Fibroblast of skin of back (primary cell): ENCODE measurements at regions not wholly inside any gene's neighbourhood (a gene's known extent, or its start where the extent isn't known, plus 50 kb on each side); places are given as distances from the start of the nearest gene placed in this dataset.
"Not testable (repeated sequence)": the region's sequence is repeated elsewhere in the genome, so short reads cannot be mapped to it uniquely, and the experiment has no call there.

Experiments
- DNase-seq: peaks from one replicate; pipeline ENCODE4 v3.0.0-alpha.2; 2013

- DNase-seq, result no peak
Measured at GRCh38 chr2:159880729-159881128, 82.7 kb upstream of the CD302 start.

- DNase-seq, result peak; percentile 64
Measured at GRCh38 chr2:159879051-159879604, 81.1 kb upstream of the CD302 start.

GRCh38 chr2:159875083-159875482 lies 77.1 kb upstream of the CD302 start:
- no peak for DNase-seq

- no peak for DNase-seq
Measured at GRCh38 chr2:159873258-159873657, 75.2 kb upstream of the CD302 start.

- no peak for DNase-seq
Measured at GRCh38 chr2:159872353-159872752, 74.3 kb upstream of the CD302 start.

- DNase-seq, result not testable (repeated sequence)
Measured at GRCh38 chr2:159868598-159869159, 70.7 kb upstream of the CD302 start.

- DNase-seq, result no peak
Measured at GRCh38 chr2:159867567-159868361, 69.8 kb upstream of the CD302 start.

- no peak for DNase-seq
Measured at GRCh38 chr2:159863526-159864160, 65.6 kb upstream of the CD302 start.

- no peak for DNase-seq
Measured at GRCh38 chr2:159860581-159861310, 62.7 kb upstream of the CD302 start.

GRCh38 chr2:159859583-159859982 lies 61.6 kb upstream of the CD302 start:
- DNase-seq, result no peak

- no peak for DNase-seq
Measured at GRCh38 chr2:159856760-159857159, 58.8 kb upstream of the CD302 start.

GRCh38 chr2:159855557-159856061 lies 57.6 kb upstream of the CD302 start:
- peak; percentile 44 for DNase-seq

GRCh38 chr2:159855143-159855542 lies 57.1 kb upstream of the CD302 start:
- DNase-seq, result no peak

- DNase-seq, result no peak
Measured at GRCh38 chr2:159854481-159854880, 56.5 kb upstream of the CD302 start.

GRCh38 chr2:159853101-159853500 lies 55.1 kb upstream of the CD302 start:
- DNase-seq, result no peak

- no peak for DNase-seq
Measured at GRCh38 chr2:159851941-159852340, 53.9 kb upstream of the CD302 start.

- no peak for DNase-seq
Measured at GRCh38 chr2:159850789-159851188, 52.8 kb upstream of the CD302 start.

GRCh38 chr2:159849160-159849813 lies 51.3 kb upstream of the CD302 start:
- no peak for DNase-seq
